ENCODE measurements at regions not wholly inside any gene's neighbourhood (a gene's known extent, or its start where the extent isn't known, plus 50 kb on each side); places are given as distances from the start of the nearest gene placed in this dataset.

DNA sequence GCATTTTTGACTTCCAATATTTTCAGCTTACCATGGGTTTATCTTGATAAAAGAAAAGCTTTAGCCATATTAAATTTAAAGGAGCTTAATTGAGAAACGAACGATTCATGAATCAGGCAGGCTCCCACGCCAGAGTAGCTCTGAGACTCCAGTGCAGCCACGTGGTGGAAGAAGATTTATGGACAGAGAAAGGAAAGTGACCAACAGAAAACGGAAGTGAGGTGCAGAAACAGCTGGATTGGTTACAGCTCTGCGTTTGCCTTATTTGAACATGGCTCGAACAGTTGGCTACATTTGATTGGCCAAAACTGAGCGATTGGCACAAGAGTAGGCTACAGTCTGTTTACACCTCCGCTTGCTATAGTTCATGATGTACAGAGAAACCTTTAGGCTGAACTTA, 395.4 kb downstream of the GATA3 start:
- Histone ChIP-seq H2AFZ (no peak overlapping the region), H3K4me3 (no peak overlapping the region), H4K20me1 (ENCODE audit: insufficient read depth, poor library complexity, severe bottlenecking) (no peaks in the 10 kb centered on the region), H3K9me3 (ENCODE audit: low read depth) (no peaks in the 10 kb centered on the region), H3K36me3 (replicated peaks; ENCODE audit: insufficient read depth, low read depth) (no peaks in the 10 kb centered on the region), H3K27ac (no peak overlapping the region), H3K27me3 (peaks cover 6% of the 10 kb centered on the region), H3K79me2 (no peaks in the 10 kb centered on the region), H3K9me2 (replicated peaks; ENCODE audit: insufficient read depth) (no peaks in the 10 kb centered on the region), H3K4me1 (ENCODE audit: insufficient read depth) (no peaks in the 10 kb centered on the region), H3K4me2 (no peak overlapping the region)
- WGBS (ENCODE audit: low lambda C conversion rate, missing lambda C conversion rate): 86% methylated on average over 9 of the region's 9 CpGs
- TF ChIP-seq EZH2phosphoT487 (IDR thresholded peaks at IDR 0.05; ENCODE audit: low read depth, severe bottlenecking, unreplicated experiment) (no peak), EZH2 (IDR thresholded peaks at IDR 0.05; ENCODE audit: borderline replicate concordance) (no peak)
- TF ChIP-seq, protein P1, sequence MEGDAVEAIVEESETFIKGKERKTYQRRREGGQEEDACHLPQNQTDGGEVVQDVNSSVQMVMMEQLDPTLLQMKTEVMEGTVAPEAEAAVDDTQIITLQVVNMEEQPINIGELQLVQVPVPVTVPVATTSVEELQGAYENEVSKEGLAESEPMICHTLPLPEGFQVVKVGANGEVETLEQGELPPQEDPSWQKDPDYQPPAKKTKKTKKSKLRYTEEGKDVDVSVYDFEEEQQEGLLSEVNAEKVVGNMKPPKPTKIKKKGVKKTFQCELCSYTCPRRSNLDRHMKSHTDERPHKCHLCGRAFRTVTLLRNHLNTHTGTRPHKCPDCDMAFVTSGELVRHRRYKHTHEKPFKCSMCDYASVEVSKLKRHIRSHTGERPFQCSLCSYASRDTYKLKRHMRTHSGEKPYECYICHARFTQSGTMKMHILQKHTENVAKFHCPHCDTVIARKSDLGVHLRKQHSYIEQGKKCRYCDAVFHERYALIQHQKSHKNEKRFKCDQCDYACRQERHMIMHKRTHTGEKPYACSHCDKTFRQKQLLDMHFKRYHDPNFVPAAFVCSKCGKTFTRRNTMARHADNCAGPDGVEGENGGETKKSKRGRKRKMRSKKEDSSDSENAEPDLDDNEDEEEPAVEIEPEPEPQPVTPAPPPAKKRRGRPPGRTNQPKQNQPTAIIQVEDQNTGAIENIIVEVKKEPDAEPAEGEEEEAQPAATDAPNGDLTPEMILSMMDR (IDR thresholded peaks at IDR 0.05; ENCODE audit: poor library complexity): no peak
- DNase-seq (ENCODE audit: low spot score): no peak

DNA sequence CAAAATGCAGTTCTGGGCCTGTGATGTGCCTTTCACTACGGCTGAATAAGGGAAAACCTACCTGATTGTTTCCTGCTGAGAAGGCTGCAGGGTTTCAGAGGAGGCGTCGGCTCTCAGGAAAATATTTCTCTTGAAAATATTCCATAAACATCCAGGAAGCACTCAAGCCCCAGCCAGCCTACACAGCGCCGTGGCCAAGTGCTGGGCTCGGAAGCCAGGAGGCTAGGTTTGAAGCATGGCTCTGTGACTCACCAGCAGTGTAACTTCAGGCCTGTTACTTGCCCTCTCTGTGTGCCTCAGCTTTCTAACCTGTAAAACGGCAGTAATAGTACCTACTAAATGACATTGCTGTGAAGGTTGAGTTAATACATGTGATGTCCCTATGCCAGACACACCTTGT, 399.1 kb downstream of the GATA3 start:
- WGBS (ENCODE audit: low lambda C conversion rate, missing lambda C conversion rate): 63% methylated on average over 7 of the region's 7 CpGs
- Histone ChIP-seq H3K4me1 (ENCODE audit: insufficient read depth) (no peaks in the 10 kb centered on the region), H3K27ac (no peak overlapping the region), H2AFZ (no peak overlapping the region), H4K20me1 (ENCODE audit: insufficient read depth, poor library complexity, severe bottlenecking) (no peaks in the 10 kb centered on the region), H3K27me3 (no peaks in the 10 kb centered on the region), H3K36me3 (replicated peaks; ENCODE audit: insufficient read depth, low read depth) (no peaks in the 10 kb centered on the region), H3K4me3 (no peak overlapping the region), H3K79me2 (no peaks in the 10 kb centered on the region), H3K9me2 (replicated peaks; ENCODE audit: insufficient read depth) (no peaks in the 10 kb centered on the region), H3K4me2 (no peak overlapping the region), H3K9me3 (ENCODE audit: low read depth) (no peaks in the 10 kb centered on the region)
- DNase-seq (ENCODE audit: low spot score): no peak
- TF ChIP-seq EZH2phosphoT487 (IDR thresholded peaks at IDR 0.05; ENCODE audit: low read depth, severe bottlenecking, unreplicated experiment) (no peak), EZH2 (IDR thresholded peaks at IDR 0.05; ENCODE audit: borderline replicate concordance) (no peak)
- TF ChIP-seq, protein P1 (IDR thresholded peaks at IDR 0.05; ENCODE audit: poor library complexity): no peak

DNA sequence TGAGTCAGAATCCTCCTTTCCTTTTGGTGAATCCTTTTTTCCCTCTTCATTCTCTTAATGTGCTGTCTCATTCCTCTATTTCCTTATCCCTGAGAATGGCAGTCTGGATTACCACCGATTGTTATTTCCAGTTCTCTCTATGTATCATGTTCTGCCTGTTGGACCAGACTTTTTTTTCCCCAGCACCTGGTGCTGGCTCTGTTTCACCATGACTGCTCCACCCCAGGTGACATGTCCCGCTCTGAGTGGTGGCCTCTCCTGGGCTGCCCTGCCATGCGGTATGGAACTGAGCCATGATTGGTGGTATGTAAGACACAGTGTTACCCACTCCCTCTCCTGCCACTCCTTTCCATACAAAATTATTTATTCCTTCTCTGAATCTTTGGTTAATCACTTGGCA, 399.9 kb downstream of the GATA3 start:
- Histone ChIP-seq H3K27me3 (no peaks in the 10 kb centered on the region), H3K27ac (no peak overlapping the region), H3K79me2 (no peaks in the 10 kb centered on the region), H3K36me3 (replicated peaks; ENCODE audit: insufficient read depth, low read depth) (no peaks in the 10 kb centered on the region), H3K4me1 (ENCODE audit: insufficient read depth) (no peaks in the 10 kb centered on the region), H3K9me3 (ENCODE audit: low read depth) (no peaks in the 10 kb centered on the region), H2AFZ (no peak overlapping the region), H4K20me1 (ENCODE audit: insufficient read depth, poor library complexity, severe bottlenecking) (no peaks in the 10 kb centered on the region), H3K9me2 (replicated peaks; ENCODE audit: insufficient read depth) (no peaks in the 10 kb centered on the region), H3K4me3 (no peak overlapping the region), H3K4me2 (no peak overlapping the region)
- 98% methylated on average over 3 of the region's 3 CpGs for WGBS (ENCODE audit: low lambda C conversion rate, missing lambda C conversion rate)
- no peak for DNase-seq (ENCODE audit: low spot score)
- no peak for TF ChIP-seq EZH2phosphoT487 (IDR thresholded peaks at IDR 0.05; ENCODE audit: low read depth, severe bottlenecking, unreplicated experiment)
- no peak for TF ChIP-seq EZH2 (IDR thresholded peaks at IDR 0.05; ENCODE audit: borderline replicate concordance)

DNA sequence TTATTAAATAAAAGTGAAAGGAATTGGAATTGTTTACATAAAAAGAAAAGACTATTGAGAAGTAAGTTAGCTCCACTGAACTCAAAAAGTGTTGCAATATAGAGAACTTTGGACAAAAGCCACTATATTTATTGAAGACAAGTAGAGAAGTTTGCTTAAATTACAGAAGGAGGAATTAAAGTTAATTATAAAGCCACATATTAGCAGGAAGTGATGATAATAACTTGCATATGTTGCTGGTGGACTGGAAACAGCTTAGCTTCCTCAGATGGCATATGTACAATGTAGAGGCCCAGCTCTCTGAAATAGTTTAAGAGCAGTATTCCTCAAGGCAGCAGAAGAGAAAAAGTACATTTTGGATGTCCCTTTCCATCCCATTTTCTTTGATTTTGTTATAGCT, 400.7 kb downstream of the GATA3 start:
- no peak overlapping the region for H2AFZ ChIP-seq
- H3K4me2 ChIP-seq: no peak overlapping the region
- no peaks in the 10 kb centered on the region for H3K27me3 ChIP-seq
- TF ChIP-seq, protein P1 (IDR thresholded peaks at IDR 0.05; ENCODE audit: poor library complexity): no peak
- TF ChIP-seq EZH2phosphoT487 (IDR thresholded peaks at IDR 0.05; ENCODE audit: low read depth, severe bottlenecking, unreplicated experiment) (no peak), EZH2 (IDR thresholded peaks at IDR 0.05; ENCODE audit: borderline replicate concordance) (no peak)
- H3K4me1 ChIP-seq (ENCODE audit: insufficient read depth): no peaks in the 10 kb centered on the region
- H3K27ac ChIP-seq: no peak overlapping the region
- no peaks in the 10 kb centered on the region for H3K9me3 ChIP-seq (ENCODE audit: low read depth)
- H3K36me3 ChIP-seq (replicated peaks; ENCODE audit: insufficient read depth, low read depth): no peaks in the 10 kb centered on the region
- H3K4me3 ChIP-seq: no peak overlapping the region
- H3K79me2 ChIP-seq: no peaks in the 10 kb centered on the region
- DNase-seq (ENCODE audit: low spot score): no peak
- no peaks in the 10 kb centered on the region for H4K20me1 ChIP-seq (ENCODE audit: insufficient read depth, poor library complexity, severe bottlenecking)
- H3K9me2 ChIP-seq (replicated peaks; ENCODE audit: insufficient read depth): no peaks in the 10 kb centered on the region
